Right atrium auricular region (tissue), 2 donors: ENCODE measurements at regions not wholly inside any gene's neighbourhood (a gene's known extent, or its start where the extent isn't known, plus 50 kb on each side); places are given as distances from the start of the nearest gene placed in this dataset.

Source experiments
- DNase-seq: peaks from one replicate; pipeline ENCODE4 v3.0.0-alpha.2; 2019; ENCODE audit warnings: low spot score
- H3K27ac ChIP-seq, 2 donors: fragments of 200-600 bp; sonication (generic); 1 replicate in 1 of 2; 2 replicates in 1 of 2; pipeline ENCODE4 v1.5.1; 2016 to 2019
- H3K27me3 ChIP-seq, 2 donors: fragments of 200-600 bp; sonication (generic); one replicate each; pipeline versions ENCODE4 v1.5.1 to v1.6.0; 2017 to 2019
- H3K36me3 ChIP-seq: fragments of 200-600 bp; sonication (generic); one replicate; pipeline ENCODE4 v1.5.1; 2016
- H3K4me1 ChIP-seq, 2 donors: fragments of 200-600 bp; sonication (generic); one replicate each; pipeline versions ENCODE4 v1.5.1 to v1.6.0; 2017 to 2019
- H3K4me3 ChIP-seq, 2 donors: fragments of 200-600 bp; sonication (generic); 1 replicate in 1 of 2; 2 replicates in 1 of 2; pipeline ENCODE4 v1.5.1; 2017 to 2019; ENCODE audit warnings: mild to moderate bottlenecking in 1 of 2, moderate library complexity in 1 of 2
- H3K9me3 ChIP-seq, 2 donors: fragments of 200-600 bp; sonication (generic); one replicate each; pipeline ENCODE4 v1.5.1; 2019
- CTCF ChIP-seq, 2 donors: fragments of 200-600 bp; sonication (generic); IDR thresholded peaks; one replicate each; pipeline ENCODE4 v1.5.1; 2019; ENCODE audit warnings: antibody characterized with exemption in 2 of 2

GRCh38 chr12:67056329-67056728, 212.8 kb upstream of the CAND1 start:
- H3K4me1 ChIP-seq = no peaks in the 10 kb centered on the region
- no peak overlapping the region for H3K27ac ChIP-seq
- H3K36me3 ChIP-seq = no peaks in the 10 kb centered on the region
- H3K27me3 ChIP-seq = no peaks in the 10 kb centered on the region
- no peak overlapping the region for H3K4me3 ChIP-seq
- H3K9me3 ChIP-seq = no peaks in the 10 kb centered on the region
- no peak for DNase-seq
- no peak for TF ChIP-seq CTCF (IDR thresholded peaks at IDR 0.05)

GRCh38 chr12:67057072-67057471, 212.1 kb upstream of the CAND1 start:
- Histone ChIP-seq H3K27me3 (no peaks in the 10 kb centered on the region), H3K27ac (no peak overlapping the region), H3K36me3 (no peaks in the 10 kb centered on the region), H3K4me1 (no peaks in the 10 kb centered on the region), H3K4me3 (no peak overlapping the region), H3K9me3 (no peaks in the 10 kb centered on the region)
- no peak for DNase-seq
- no peak for TF ChIP-seq CTCF (IDR thresholded peaks at IDR 0.05)

- DNase-seq = no peak
- H3K36me3 ChIP-seq = no peaks in the 10 kb centered on the region
- peaks cover 0 to under 1% of the 10 kb centered on the region in 2 donors for H3K4me1 ChIP-seq
- no peaks in the 10 kb centered on the region for H3K9me3 ChIP-seq
- TF ChIP-seq CTCF (IDR thresholded peaks at IDR 0.05) = no peak
- H3K27me3 ChIP-seq = no peaks in the 10 kb centered on the region
- no peak overlapping the region for H3K4me3 ChIP-seq
- H3K27ac ChIP-seq = no peak overlapping the region
Observed at GRCh38 chr12:67062193-67062592, 207.0 kb upstream of the CAND1 start.

GRCh38 chr12:67067453-67068203, 201.5 kb upstream of the CAND1 start:
- H3K4me1 ChIP-seq = peaks cover 0 to 25% of the 10 kb centered on the region in 2 donors
- peak overlapping the region in 1 of 2 donors; percentile 67 for H3K4me3 ChIP-seq
- H3K9me3 ChIP-seq = no peaks in the 10 kb centered on the region
- H3K27ac ChIP-seq = no peak overlapping the region
- H3K27me3 ChIP-seq = no peaks in the 10 kb centered on the region
- no peaks in the 10 kb centered on the region for H3K36me3 ChIP-seq
- TF ChIP-seq CTCF (IDR thresholded peaks at IDR 0.05) = no peak
- DNase-seq = no peak

GRCh38 chr12:67068204-67068731, 200.9 kb upstream of the CAND1 start:
- no peaks in the 10 kb centered on the region for H3K36me3 ChIP-seq
- no peaks in the 10 kb centered on the region for H3K27me3 ChIP-seq
- peak in 1 of 2 donors; percentile 30 for TF ChIP-seq CTCF (IDR thresholded peaks at IDR 0.05)
- no peaks in the 10 kb centered on the region for H3K9me3 ChIP-seq
- H3K4me3 ChIP-seq = peak overlapping the region; percentile 62 to 67
- DNase-seq = no peak
- H3K4me1 ChIP-seq = peaks cover 0 to 25% of the 10 kb centered on the region in 2 donors
- peak overlapping the region; percentile 83 to 87 for H3K27ac ChIP-seq
